ENCODE measurements at regions not wholly inside any gene's neighbourhood (a gene's known extent, or its start where the extent isn't known, plus 50 kb on each side); places are given as distances from the start of the nearest gene placed in this dataset.

- TF ChIP-seq YY1 (IDR thresholded peaks at IDR 0.05; ENCODE audit: borderline replicate concordance in 1 of 3, control insufficient read depth in 1 of 3, extremely low read depth in 1 of 3, insufficient read depth in 3 of 3, insufficient read length in 1 of 3, insufficient replicate concordance in 2 of 3, low read depth in 1 of 3, low read length in 2 of 3), result no peak
- TF ChIP-seq SRF (CRISPR knock-in tag; IDR thresholded peaks at IDR 0.05), result no peak
- TF ChIP-seq NR2C2 (CRISPR knock-in tag; IDR thresholded peaks at IDR 0.05), result no peak
- TF ChIP-seq NR2C2 (tag; IDR thresholded peaks at IDR 0.05), result no peak
- no peak for TF ChIP-seq SNRNP70 (optimal IDR thresholded peaks at IDR 0.05; ENCODE audit: low read depth, low read length)
- TF ChIP-seq PKNOX1 (IDR thresholded peaks at IDR 0.05), result no peak
- TF ChIP-seq ZBTB11 (CRISPR knock-in tag; IDR thresholded peaks at IDR 0.05), result no peak
- no peak for TF ChIP-seq ARNT (IDR thresholded peaks at IDR 0.05)
- no peak for TF ChIP-seq NR3C1 (CRISPR knock-in tag; IDR thresholded peaks at IDR 0.05)
- TF ChIP-seq HDAC2 (IDR thresholded peaks at IDR 0.05), result no peak
These were observed 217.9 kb upstream of the TPK1 start for GRCh38 chr7:145053781-145054180.

Measured in K562 (cell line).